CD14-positive monocyte (primary cell): ENCODE measurements at regions not wholly inside any gene's neighbourhood (a gene's known extent, or its start where the extent isn't known, plus 50 kb on each side); places are given as distances from the start of the nearest gene placed in this dataset.

Source experiments
- DNase-seq, 3 donors: peaks; one replicate each; pipeline ENCODE4 v3.0.0-alpha.2; 2011 to 2022
- H2AFZ ChIP-seq: 2 replicates; pipeline ENCODE4 v1.6.0; 2012; ENCODE audit warnings: mild to moderate bottlenecking, low read depth, low read length, inconsistent platforms; ENCODE audit not compliant: insufficient read depth, poor library complexity, severe bottlenecking
- H3K27ac ChIP-seq, 2 donors: 1 replicate in 1 of 2; 2 replicates in 1 of 2; pipeline ENCODE4 v1.5.1; 2012 to 2013; ENCODE audit warnings: low read length in 2 of 2, control low read depth in 1 of 2, inconsistent platforms in 1 of 2, low read depth in 1 of 2, mild to moderate bottlenecking in 1 of 2
- H3K27me3 ChIP-seq, 2 donors: one replicate each; pipeline versions ENCODE4 v1.6.0 to v1.6.1; 2011 to 2013; ENCODE audit warnings: low read length in 2 of 2; ENCODE audit not compliant: control insufficient read depth in 2 of 2, insufficient read depth in 2 of 2
- H3K36me3 ChIP-seq, 2 donors: replicated peaks in 1 of 2; 1 replicate in 1 of 2; 2 replicates in 1 of 2; pipeline versions ENCODE4 v1.5.1 to v1.6.1; 2012 to 2013; ENCODE audit warnings: low read length in 2 of 2, control low read depth in 1 of 2, inconsistent platforms in 1 of 2, mild to moderate bottlenecking in 1 of 2; ENCODE audit not compliant: insufficient read depth in 2 of 2, control insufficient read depth in 1 of 2
- H3K4me1 ChIP-seq, 2 donors: 1 replicate in 1 of 2; 2 replicates in 1 of 2; pipeline versions ENCODE4 v1.5.1 to v1.6.1; 2012 to 2013; ENCODE audit warnings: low read length in 2 of 2, control low read depth in 1 of 2, inconsistent platforms in 1 of 2, mild to moderate bottlenecking in 1 of 2, moderate library complexity in 1 of 2; ENCODE audit not compliant: insufficient read depth in 2 of 2, control insufficient read depth in 1 of 2
- H3K4me2 ChIP-seq: replicated peaks from 2 replicates; pipeline ENCODE3; 2012; ENCODE audit warnings: low read length, moderate library complexity, mild to moderate bottlenecking; ENCODE audit not compliant: poor library complexity, severe bottlenecking; ENCODE audit errors: extremely low read depth
- H3K4me3 ChIP-seq, 3 experiments: fragments of 200-600 bp in 1 of 3; sonication (generic) in 1 of 3; replicated peaks in 1 of 3; 1 replicate in 2 of 3; 2 replicates in 1 of 3; pipeline ENCODE4 v1.5.1; 2011 to 2013; ENCODE audit warnings: low read length in 3 of 3, mild to moderate bottlenecking in 3 of 3, control low read depth in 2 of 3, low read depth in 2 of 3, inconsistent platforms in 1 of 3, moderate library complexity in 1 of 3
- H3K79me2 ChIP-seq: 2 replicates; pipeline ENCODE4 v1.6.0; 2012; ENCODE audit warnings: mild to moderate bottlenecking, control low read depth, inconsistent platforms, low read length, moderate library complexity; ENCODE audit not compliant: insufficient read depth
- H3K9ac ChIP-seq: 2 replicates; pipeline ENCODE4 v1.6.0; 2017; ENCODE audit warnings: low read length, mild to moderate bottlenecking; ENCODE audit not compliant: insufficient read depth, poor library complexity, severe bottlenecking
- H3K9me3 ChIP-seq, 2 donors: replicated peaks in 1 of 2; 1 replicate in 1 of 2; 2 replicates in 1 of 2; pipeline versions ENCODE4 v1.5.1 to v1.6.1; 2012 to 2013; ENCODE audit warnings: low read length in 2 of 2, control low read depth in 1 of 2; ENCODE audit not compliant: control insufficient read depth in 1 of 2, insufficient read depth in 1 of 2
- H4K20me1 ChIP-seq: 2 replicates; pipeline ENCODE4 v1.6.0; 2012; ENCODE audit warnings: mild to moderate bottlenecking, low read length, control low read depth, moderate library complexity; ENCODE audit not compliant: insufficient read depth
- H3K27ac Mint-ChIP-seq, 7 donors: one replicate each; pipeline ENCODE4 v1.8.0; 2020; ENCODE audit warnings: mild to moderate bottlenecking in 7 of 7, mixed read lengths in 7 of 7, moderate library complexity in 6 of 7, inconsistent platforms in 2 of 7
- H3K27me3 Mint-ChIP-seq, 3 donors: one replicate each; pipeline ENCODE4 v1.8.0; 2021 to 2022; ENCODE audit warnings: low read depth in 3 of 3, mild to moderate bottlenecking in 3 of 3, mixed read lengths in 3 of 3, moderate library complexity in 3 of 3, inconsistent platforms in 1 of 3
- H3K36me3 Mint-ChIP-seq, 2 donors: one replicate each; pipeline ENCODE4 v1.8.0; 2020; ENCODE audit warnings: mixed read lengths in 2 of 2, inconsistent platforms in 1 of 2, mild to moderate bottlenecking in 1 of 2
- H3K4me1 Mint-ChIP-seq: one replicate; pipeline ENCODE4 v1.8.0; 2020; ENCODE audit warnings: mild to moderate bottlenecking, mixed read lengths
- H3K4me3 Mint-ChIP-seq, 2 donors: one replicate each; pipeline ENCODE4 v1.8.0; 2020; ENCODE audit warnings: mild to moderate bottlenecking in 2 of 2, mixed read lengths in 2 of 2, moderate library complexity in 1 of 2
- H3K9me3 Mint-ChIP-seq, 7 donors: one replicate each; pipeline ENCODE4 v1.8.0; 2020 to 2022; ENCODE audit warnings: mixed read lengths in 7 of 7, mild to moderate bottlenecking in 6 of 7, moderate library complexity in 6 of 7, inconsistent platforms in 2 of 7
- CTCF ChIP-seq: fragments of 200-600 bp; IDR thresholded peaks from one replicate; pipeline ENCODE4 v1.8.0; 2022; ENCODE audit warnings: antibody characterized with exemption, mild to moderate bottlenecking
- WGBS: methylation state at CpG from one replicate; pipeline ENCODE4 v1.1.5; 2013; ENCODE audit warnings: missing lambda C conversion rate; ENCODE audit not compliant: insufficient coverage; 5-methylcytosine and 5-hydroxymethylcytosine counted together
- intact Hi-C, 2 donors: fragments of 100-400 bp; cut with micrococcal nuclease; formaldehyde crosslinking; loops; one replicate each; pipeline versions ENCODE4 v1.15.0 to v1.15.1; 2023

- Histone ChIP-seq H3K36me3 (no peaks in the 10 kb centered on the region), H3K9ac (no peak overlapping the region), H4K20me1 (no peaks in the 10 kb centered on the region), H3K79me2 (no peaks in the 10 kb centered on the region), H2AFZ (no peak overlapping the region), H3K4me2 (no peak overlapping the region), H3K9me3 (no peaks in the 10 kb centered on the region), H3K27ac (no peak overlapping the region), H3K4me3 (no peak overlapping the region), H3K27me3 (no peaks in the 10 kb centered on the region), H3K4me1 (no peaks in the 10 kb centered on the region)
- intact Hi-C loops: no loop called here
- Mint-ChIP-seq H3K36me3 (no peaks in the 10 kb centered on the region), H3K27ac (no peak overlapping the region), H3K4me3 (no peak overlapping the region), H3K27me3 (peaks cover 4 to 9% (median 8%) of the 10 kb centered on the region in 3 donors), H3K9me3 (peaks cover 0 to 11% (median 1%) of the 10 kb centered on the region in 7 donors), H3K4me1 (no peaks in the 10 kb centered on the region)
- WGBS: 34% methylated on average over 4 of the region's 4 CpGs
- TF ChIP-seq CTCF: no peak
- no peak for DNase-seq
Observed at GRCh38 chr7:35398518-35398917, 144.6 kb upstream of the TBX20 start.

DNA sequence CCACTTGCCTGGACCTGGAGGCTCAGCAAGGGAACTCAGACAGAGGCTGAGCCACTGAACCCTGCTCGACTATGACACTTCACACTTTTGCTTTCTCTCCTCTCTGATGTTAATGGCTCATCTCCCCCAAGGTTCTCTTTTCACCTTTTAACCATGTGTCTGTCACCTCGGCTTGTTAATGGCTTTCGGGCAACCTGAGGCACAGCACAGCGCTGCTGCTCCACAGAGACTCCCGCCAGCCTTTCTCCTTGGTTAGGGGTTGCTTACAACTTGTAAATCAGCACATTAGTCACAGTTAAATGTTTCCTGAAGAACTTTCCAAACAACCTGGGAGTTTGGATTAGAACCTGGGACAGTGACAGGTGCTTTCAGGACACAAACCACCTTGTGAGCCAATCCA is 136.2 kb upstream of the TBX20 start:
- DNase-seq: no peak
- H3K27me3 ChIP-seq: peaks cover 0 to 7% of the 10 kb centered on the region in 2 donors
- no peaks in the 10 kb centered on the region for H3K36me3 Mint-ChIP-seq
- H3K27ac Mint-ChIP-seq: no peak overlapping the region
- H3K36me3 ChIP-seq: no peaks in the 10 kb centered on the region
- H3K4me2 ChIP-seq: no peak overlapping the region
- no peak overlapping the region for H3K9ac ChIP-seq
- H3K27me3 Mint-ChIP-seq: peaks cover 0 to 5% (median 4%) of the 10 kb centered on the region in 3 donors
- no peaks in the 10 kb centered on the region for H4K20me1 ChIP-seq
- WGBS: no CpG with 5 or more reads among the region's 5 CpGs
- no peak overlapping the region for H3K4me3 ChIP-seq
- H3K9me3 ChIP-seq: no peaks in the 10 kb centered on the region
- intact Hi-C loops: no loop called here
- no peak for TF ChIP-seq CTCF
- H3K4me1 ChIP-seq: no peaks in the 10 kb centered on the region
- H3K9me3 Mint-ChIP-seq: peaks cover 0 to 7% (median 2%) of the 10 kb centered on the region in 7 donors
- no peaks in the 10 kb centered on the region for H3K4me1 Mint-ChIP-seq
- no peaks in the 10 kb centered on the region for H3K79me2 ChIP-seq
- no peak overlapping the region for H3K4me3 Mint-ChIP-seq
- no peak overlapping the region for H2AFZ ChIP-seq
- H3K27ac ChIP-seq: no peak overlapping the region
